ENCODE measurements at regions not wholly inside any gene's neighbourhood (a gene's known extent, or its start where the extent isn't known, plus 50 kb on each side); places are given as distances from the start of the nearest gene placed in this dataset.

- TF ChIP-seq ZNF462 (CRISPR knock-in tag; IDR thresholded peaks at IDR 0.05) (no peak), ZNF114 (CRISPR knock-in tag; IDR thresholded peaks at IDR 0.05) (no peak), ZNF331 (CRISPR knock-in tag; IDR thresholded peaks at IDR 0.05; ENCODE audit: low read depth) (no peak), CTCF (conservative IDR thresholded peaks at IDR 0.05; ENCODE audit: low read depth in 2 of 2) (no peak)
Measured at GRCh38 chr5:87572611-87573010, 159.9 kb upstream of the CCNH start (continued).

- Mint-ChIP-seq H3K27me3 (ENCODE audit: insufficient read depth, low read depth, poor library complexity) (peaks cover 6% of the 10 kb centered on the region), H3K9me3 (0 out of 3 replicates have a peak, but pooled peaks cover 3% of the 10 kb centered on the region)
Measured at GRCh38 chr5:87572090-87572489, 159.4 kb upstream of the CCNH start.

More at GRCh38 chr5:87572090-87572489, 159.4 kb upstream of the CCNH start:
- H2AFZ ChIP-seq: no peak overlapping the region
- DNase-seq (ENCODE audit: low spot score): no peak
- no peak for TF ChIP-seq NANOG (IDR thresholded peaks at IDR 0.05; ENCODE audit: borderline replicate concordance)
- H3F3A ChIP-seq (replicated peaks; ENCODE audit: low read depth): no peaks in the 10 kb centered on the region
- no peaks in the 10 kb centered on the region for H3K27me3 ChIP-seq (ENCODE audit: insufficient read depth)
- no peaks in the 10 kb centered on the region for H3K79me2 ChIP-seq (replicated peaks; ENCODE audit: insufficient read depth)
- H3K4me1 Mint-ChIP-seq: peaks cover 13% of the 10 kb centered on the region
- no peak overlapping the region for H3K27ac ChIP-seq (ENCODE audit: low read depth)
- no peaks in the 10 kb centered on the region for H3K36me3 Mint-ChIP-seq (ENCODE audit: low read depth)
- no peaks in the 10 kb centered on the region for H3K9me2 ChIP-seq (ENCODE audit: insufficient read depth)
- H3K4me3 Mint-ChIP-seq: no peak overlapping the region
- no peak overlapping the region for H3K27ac Mint-ChIP-seq
- H4K20me1 ChIP-seq (replicated peaks; ENCODE audit: insufficient read depth): no peaks in the 10 kb centered on the region
- peaks cover 6% of the 10 kb centered on the region; the same call in 1 of the 2 replicates for H3K4me1 ChIP-seq (ENCODE audit: insufficient read depth)
- ATAC-seq: no peak
- H3K4me2 ChIP-seq: no peak overlapping the region
- H3K4me3 ChIP-seq: no peak overlapping the region
- H3K36me3 ChIP-seq (ENCODE audit: insufficient read depth): no peaks in the 10 kb centered on the region

Measured in GM23338 (cell line).